GM23338 (cell line): ENCODE measurements at regions not wholly inside any gene's neighbourhood (a gene's known extent, or its start where the extent isn't known, plus 50 kb on each side); places are given as distances from the start of the nearest gene placed in this dataset.

Experiments used
- ATAC-seq: fragments of 200-7000 bp; cut with Tn5 transposase; 3 replicates; pipeline ENCODE4 v1.9.1; 2020
- DNase-seq: peaks from one replicate; pipeline ENCODE4 v3.0.0-alpha.2; 2015; ENCODE audit warnings: low spot score
- H2AFZ ChIP-seq: fragments of 200-600 bp; sonication (generic); 2 replicates; pipeline ENCODE4 v1.8.0; 2016; ENCODE audit warnings: antibody characterized with exemption, mild to moderate bottlenecking, moderate library complexity
- H3F3A ChIP-seq: fragments of 200-600 bp; sonication (generic); replicated peaks from 2 replicates; pipeline ENCODE4 v1.8.0; 2017; ENCODE audit warnings: antibody characterized with exemption, mixed run types, low read depth
- H3K27ac ChIP-seq: fragments of 200-600 bp; sonication (generic); 2 replicates; pipeline ENCODE4 v1.6.1; 2016; ENCODE audit warnings: low read depth
- H3K27me3 ChIP-seq: fragments of 200-600 bp; sonication (generic); 2 replicates; pipeline ENCODE4 v1.8.0; 2016; ENCODE audit warnings: mild to moderate bottlenecking, mixed run types, moderate library complexity; ENCODE audit not compliant: insufficient read depth
- H3K36me3 ChIP-seq: fragments of 200-600 bp; sonication (generic); 2 replicates; pipeline ENCODE4 v1.8.0; 2016; ENCODE audit warnings: mild to moderate bottlenecking; ENCODE audit not compliant: insufficient read depth
- H3K4me1 ChIP-seq: fragments of 200-600 bp; sonication (generic); 2 replicates; pipeline ENCODE4 v1.8.0; 2016; ENCODE audit warnings: mild to moderate bottlenecking, moderate library complexity; ENCODE audit not compliant: insufficient read depth
- H3K4me2 ChIP-seq: fragments of 200-600 bp; sonication (generic); 2 replicates; pipeline ENCODE4 v1.7.1; 2017; ENCODE audit warnings: mixed run types
- H3K4me3 ChIP-seq: fragments of 200-600 bp; sonication (generic); 2 replicates; pipeline ENCODE4 v1.6.1; 2016; ENCODE audit warnings: mixed run types
- H3K79me2 ChIP-seq: fragments of 200-600 bp; sonication (generic); replicated peaks from 2 replicates; pipeline ENCODE4 v1.8.0; 2017; ENCODE audit warnings: mild to moderate bottlenecking; ENCODE audit not compliant: insufficient read depth
- H3K9me2 ChIP-seq: fragments of 200-600 bp; sonication (generic); 2 replicates; pipeline ENCODE4 v1.8.0; 2017; ENCODE audit not compliant: insufficient read depth
- H4K20me1 ChIP-seq: fragments of 200-600 bp; sonication (generic); replicated peaks from 2 replicates; pipeline ENCODE4 v1.8.0; 2017; ENCODE audit warnings: mild to moderate bottlenecking; ENCODE audit not compliant: insufficient read depth
- H3K27ac Mint-ChIP-seq: 2 replicates; pipeline ENCODE4 v1.8.0; 2020; ENCODE audit warnings: inconsistent platforms, mild to moderate bottlenecking, moderate library complexity, mixed read lengths
- H3K27me3 Mint-ChIP-seq: 3 replicates; pipeline ENCODE4 v1.8.0; 2022; ENCODE audit warnings: low read depth, mild to moderate bottlenecking, moderate library complexity, mixed read lengths, inconsistent platforms; ENCODE audit not compliant: insufficient read depth, poor library complexity
- H3K36me3 Mint-ChIP-seq: 3 replicates; pipeline ENCODE4 v1.8.0; 2021; ENCODE audit warnings: low read depth, mild to moderate bottlenecking, inconsistent platforms, moderate library complexity, mixed read lengths
- H3K4me1 Mint-ChIP-seq: 3 replicates; pipeline ENCODE4 v1.8.0; 2020; ENCODE audit warnings: mild to moderate bottlenecking, inconsistent platforms, mixed read lengths
- H3K4me3 Mint-ChIP-seq: 3 replicates; pipeline ENCODE4 v1.8.0; 2021; ENCODE audit warnings: moderate library complexity, mild to moderate bottlenecking, inconsistent platforms, mixed read lengths
- H3K9me3 Mint-ChIP-seq: 3 replicates; pipeline ENCODE4 v1.8.0; 2020; ENCODE audit warnings: moderate library complexity, mild to moderate bottlenecking, inconsistent platforms, mixed read lengths
- CREB1 ChIP-seq: fragments of 250-450 bp; sonication (Bioruptor Pico); IDR thresholded peaks from 2 replicates; pipeline ENCODE4 v1.5.0; 2020; ENCODE audit warnings: low read depth, mild to moderate bottlenecking, moderate library complexity
- CTCF ChIP-seq, 2 experiments: fragments of 200-600 bp in 1 of 2; sonication (generic) in 1 of 2; conservative IDR thresholded peaks; 2 replicates each; pipeline versions ENCODE4 v1.5.1 to v1.6.1; 2016 to 2017; ENCODE audit warnings: antibody characterized with exemption in 2 of 2, low read depth in 2 of 2, mild to moderate bottlenecking in 2 of 2, moderate library complexity in 1 of 2
- ETS1 ChIP-seq: IDR thresholded peaks from 2 replicates; pipeline ENCODE4 v1.6.1; 2016; ENCODE audit warnings: antibody characterized with exemption
- JUNB ChIP-seq: IDR thresholded peaks from one replicate; pipeline ENCODE4 v1.6.1; 2016; ENCODE audit warnings: antibody characterized with exemption; ENCODE audit not compliant: unreplicated experiment
- NANOG ChIP-seq: IDR thresholded peaks from 2 replicates; pipeline ENCODE4 v1.6.1; 2016; ENCODE audit warnings: antibody characterized with exemption, borderline replicate concordance
- POLR2AphosphoS5 ChIP-seq: IDR thresholded peaks from 2 replicates; pipeline ENCODE4 v1.6.1; 2016; ENCODE audit warnings: antibody characterized with exemption, low read depth
- STAT1 ChIP-seq: IDR thresholded peaks from one replicate; pipeline ENCODE4 v1.6.1; 2016; ENCODE audit warnings: antibody characterized with exemption; ENCODE audit not compliant: unreplicated experiment
- ZNF114 ChIP-seq: fragments of 250-450 bp; sonication (Bioruptor Pico); IDR thresholded peaks from 2 replicates; pipeline ENCODE4 v1.5.0; 2020; ENCODE audit warnings: mild to moderate bottlenecking, moderate library complexity
- ZNF331 ChIP-seq: fragments of 250-450 bp; sonication (Bioruptor Pico); IDR thresholded peaks from 2 replicates; pipeline ENCODE4 v1.5.0; 2020; ENCODE audit warnings: low read depth, mild to moderate bottlenecking, moderate library complexity
- TF ChIP-seq, protein P1 (sequence below): fragments of 250-450 bp; sonication (Bioruptor Pico); IDR thresholded peaks from 2 replicates; pipeline ENCODE4 v1.5.0; 2020; ENCODE audit warnings: mild to moderate bottlenecking, moderate library complexity

GRCh38 chr3:189027626-189028155 lies 144.1 kb upstream of the TPRG1 start:
- Mint-ChIP-seq H3K4me1 (peaks cover 13% of the 10 kb centered on the region), H3K4me3 (no peak overlapping the region), H3K27me3 (peaks cover 4% of the 10 kb centered on the region), H3K36me3 (peaks cover 13% of the 10 kb centered on the region), H3K9me3 (peaks cover 13% of the 10 kb centered on the region), H3K27ac (no peak overlapping the region)
- ATAC-seq = no peak
- no peaks in the 10 kb centered on the region; the same call in 1 of the 2 replicates for H3K4me1 ChIP-seq
- no peak overlapping the region for H2AFZ ChIP-seq
- TF ChIP-seq NANOG (no peak), POLR2AphosphoS5 (no peak), STAT1 (no peak), CREB1 (no peak), ETS1 (no peak), CTCF (conservative IDR thresholded peaks at IDR 0.05; ENCODE audit: low read depth in 2 of 2) (no peak), ZNF114 (CRISPR knock-in tag) (no peak), JUNB (no peak), ZNF331 (CRISPR knock-in tag) (no peak)
- TF ChIP-seq, protein P1, sequence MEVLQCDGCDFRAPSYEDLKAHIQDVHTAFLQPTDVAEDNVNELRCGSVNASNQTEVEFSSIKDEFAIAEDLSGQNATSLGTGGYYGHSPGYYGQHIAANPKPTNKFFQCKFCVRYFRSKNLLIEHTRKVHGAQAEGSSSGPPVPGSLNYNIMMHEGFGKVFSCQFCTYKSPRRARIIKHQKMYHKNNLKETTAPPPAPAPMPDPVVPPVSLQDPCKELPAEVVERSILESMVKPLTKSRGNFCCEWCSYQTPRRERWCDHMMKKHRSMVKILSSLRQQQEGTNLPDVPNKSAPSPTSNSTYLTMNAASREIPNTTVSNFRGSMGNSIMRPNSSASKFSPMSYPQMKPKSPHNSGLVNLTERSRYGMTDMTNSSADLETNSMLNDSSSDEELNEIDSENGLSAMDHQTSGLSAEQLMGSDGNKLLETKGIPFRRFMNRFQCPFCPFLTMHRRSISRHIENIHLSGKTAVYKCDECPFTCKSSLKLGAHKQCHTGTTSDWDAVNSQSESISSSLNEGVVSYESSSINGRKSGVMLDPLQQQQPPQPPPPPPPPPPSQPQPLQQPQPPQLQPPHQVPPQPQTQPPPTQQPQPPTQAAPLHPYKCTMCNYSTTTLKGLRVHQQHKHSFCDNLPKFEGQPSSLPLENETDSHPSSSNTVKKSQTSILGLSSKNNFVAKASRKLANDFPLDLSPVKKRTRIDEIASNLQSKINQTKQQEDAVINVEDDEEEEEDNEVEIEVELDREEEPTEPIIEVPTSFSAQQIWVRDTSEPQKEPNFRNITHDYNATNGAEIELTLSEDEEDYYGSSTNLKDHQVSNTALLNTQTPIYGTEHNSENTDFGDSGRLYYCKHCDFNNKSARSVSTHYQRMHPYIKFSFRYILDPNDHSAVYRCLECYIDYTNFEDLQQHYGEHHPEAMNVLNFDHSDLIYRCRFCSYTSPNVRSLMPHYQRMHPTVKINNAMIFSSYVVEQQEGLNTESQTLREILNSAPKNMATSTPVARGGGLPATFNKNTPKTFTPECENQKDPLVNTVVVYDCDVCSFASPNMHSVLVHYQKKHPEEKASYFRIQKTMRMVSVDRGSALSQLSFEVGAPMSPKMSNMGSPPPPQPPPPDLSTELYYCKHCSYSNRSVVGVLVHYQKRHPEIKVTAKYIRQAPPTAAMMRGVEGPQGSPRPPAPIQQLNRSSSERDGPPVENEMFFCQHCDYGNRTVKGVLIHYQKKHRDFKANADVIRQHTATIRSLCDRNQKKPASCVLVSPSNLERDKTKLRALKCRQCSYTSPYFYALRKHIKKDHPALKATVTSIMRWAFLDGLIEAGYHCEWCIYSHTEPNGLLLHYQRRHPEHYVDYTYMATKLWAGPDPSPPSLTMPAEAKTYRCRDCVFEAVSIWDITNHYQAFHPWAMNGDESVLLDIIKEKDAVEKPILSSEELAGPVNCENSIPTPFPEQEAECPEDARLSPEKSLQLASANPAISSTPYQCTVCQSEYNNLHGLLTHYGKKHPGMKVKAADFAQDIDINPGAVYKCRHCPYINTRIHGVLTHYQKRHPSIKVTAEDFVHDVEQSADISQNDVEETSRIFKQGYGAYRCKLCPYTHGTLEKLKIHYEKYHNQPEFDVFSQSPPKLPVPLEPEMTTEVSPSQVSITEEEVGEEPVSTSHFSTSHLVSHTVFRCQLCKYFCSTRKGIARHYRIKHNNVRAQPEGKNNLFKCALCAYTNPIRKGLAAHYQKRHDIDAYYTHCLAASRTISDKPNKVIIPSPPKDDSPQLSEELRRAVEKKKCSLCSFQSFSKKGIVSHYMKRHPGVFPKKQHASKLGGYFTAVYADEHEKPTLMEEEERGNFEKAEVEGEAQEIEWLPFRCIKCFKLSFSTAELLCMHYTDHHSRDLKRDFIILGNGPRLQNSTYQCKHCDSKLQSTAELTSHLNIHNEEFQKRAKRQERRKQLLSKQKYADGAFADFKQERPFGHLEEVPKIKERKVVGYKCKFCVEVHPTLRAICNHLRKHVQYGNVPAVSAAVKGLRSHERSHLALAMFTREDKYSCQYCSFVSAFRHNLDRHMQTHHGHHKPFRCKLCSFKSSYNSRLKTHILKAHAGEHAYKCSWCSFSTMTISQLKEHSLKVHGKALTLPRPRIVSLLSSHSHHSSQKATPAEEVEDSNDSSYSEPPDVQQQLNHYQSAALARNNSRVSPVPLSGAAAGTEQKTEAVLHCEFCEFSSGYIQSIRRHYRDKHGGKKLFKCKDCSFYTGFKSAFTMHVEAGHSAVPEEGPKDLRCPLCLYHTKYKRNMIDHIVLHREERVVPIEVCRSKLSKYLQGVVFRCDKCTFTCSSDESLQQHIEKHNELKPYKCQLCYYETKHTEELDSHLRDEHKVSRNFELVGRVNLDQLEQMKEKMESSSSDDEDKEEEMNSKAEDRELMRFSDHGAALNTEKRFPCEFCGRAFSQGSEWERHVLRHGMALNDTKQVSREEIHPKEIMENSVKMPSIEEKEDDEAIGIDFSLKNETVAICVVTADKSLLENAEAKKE (CRISPR knock-in tag) = no peak
- no peak overlapping the region for H3K4me3 ChIP-seq
- no peak overlapping the region for H3K4me2 ChIP-seq
- H3K36me3 ChIP-seq = no peaks in the 10 kb centered on the region
- DNase-seq = no peak
- no peaks in the 10 kb centered on the region for H3F3A ChIP-seq
- H4K20me1 ChIP-seq = no peaks in the 10 kb centered on the region
- 0 out of 2 replicates have a peak, but pooled peaks cover 2% of the 10 kb centered on the region for H3K79me2 ChIP-seq
- H3K27me3 ChIP-seq = no peaks in the 10 kb centered on the region
- no peak overlapping the region for H3K27ac ChIP-seq
- H3K9me2 ChIP-seq = peaks cover 3% of the 10 kb centered on the region; the same call in 1 of the 2 replicates
